Caco-2 (cell line): ENCODE measurements at regions not wholly inside any gene's neighbourhood (a gene's known extent, or its start where the extent isn't known, plus 50 kb on each side); places are given as distances from the start of the nearest gene placed in this dataset.

Experiments
- BruUV-seq: library from RNA; stranded (reverse); fragments of 400-500 nt; replicated peaks from 2 replicates; lab custom pipeline; 2021; lab: Mats Ljungman, UMichigan
- CTCF ChIA-PET: fragments of 300-600 bp; sonication (Branson Sonifier 250); formaldehyde crosslinking; loops from one replicate; lab custom pipeline; 2022; ENCODE audit warnings: antibody characterized with exemption; lab: Charles Lee
- POLR2A ChIA-PET: fragments of 300-600 bp; sonication (Branson Sonifier 250); formaldehyde crosslinking; loops from one replicate; lab custom pipeline; 2022; ENCODE audit warnings: antibody characterized with exemption; lab: Charles Lee
- DNase-seq, 2 experiments: peaks; one replicate each; pipeline versions ENCODE4 v3.0.0 to v3.0.0-alpha.2; 2020 to 2022
- H3K27me3 ChIP-seq: replicated peaks from 2 replicates; pipeline ENCODE4 v1.6.0; 2011; ENCODE audit warnings: low read length; ENCODE audit not compliant: control insufficient read depth, insufficient read depth
- H3K36me3 ChIP-seq: 2 replicates; pipeline ENCODE4 v1.5.1; 2011; ENCODE audit warnings: low read length; ENCODE audit not compliant: control insufficient read depth, insufficient read depth
- H3K4me1 ChIP-seq: fragments of 250-450 bp; sonication (Bioruptor Pico); 2 replicates; pipeline ENCODE4 v1.5.1; 2020; ENCODE audit warnings: mild to moderate bottlenecking
- H3K4me3 ChIP-seq: 2 replicates; pipeline ENCODE4 v1.5.1; 2011; ENCODE audit warnings: low read depth, mild to moderate bottlenecking, control low read depth, low read length
- H3K9me3 ChIP-seq: fragments of 250-450 bp; sonication (Bioruptor Pico); 2 replicates; pipeline ENCODE4 v1.5.1; 2020; ENCODE audit warnings: mild to moderate bottlenecking, moderate library complexity
- H3K27ac Mint-ChIP-seq: one replicate; pipeline ENCODE4 v1.8.0; 2022; ENCODE audit warnings: mixed read lengths; ENCODE audit not compliant: unreplicated experiment
- H3K27me3 Mint-ChIP-seq: one replicate; pipeline ENCODE4 v1.8.0; 2022; ENCODE audit warnings: mixed read lengths; ENCODE audit not compliant: insufficient read depth, unreplicated experiment
- H3K36me3 Mint-ChIP-seq: one replicate; pipeline ENCODE4 v1.8.0; 2022; ENCODE audit warnings: mild to moderate bottlenecking, mixed read lengths; ENCODE audit not compliant: insufficient read depth, unreplicated experiment
- H3K4me1 Mint-ChIP-seq: one replicate; pipeline ENCODE4 v1.8.0; 2022; ENCODE audit warnings: low read depth, mixed read lengths; ENCODE audit not compliant: unreplicated experiment
- H3K4me3 Mint-ChIP-seq: one replicate; pipeline ENCODE4 v1.8.0; 2022; ENCODE audit warnings: mild to moderate bottlenecking, moderate library complexity, mixed read lengths; ENCODE audit not compliant: unreplicated experiment
- H3K9me3 Mint-ChIP-seq: one replicate; pipeline ENCODE4 v1.8.0; 2022; ENCODE audit warnings: mixed read lengths; ENCODE audit not compliant: unreplicated experiment
- intact Hi-C: fragments of 100-400 bp; cut with micrococcal nuclease; formaldehyde crosslinking; loops from one replicate; pipeline ENCODE4 v1.10.0; 2022; ENCODE audit not compliant: unreplicated experiment
- TF ChIP-seq, protein P1 (sequence below), 2 experiments: fragments of 200-600 bp in 1 of 2; IDR thresholded peaks; 1 replicate in 1 of 2; 2 replicates in 1 of 2; pipeline versions ENCODE4 v1.5.1 to v1.8.0; 2011 to 2022; ENCODE audit warnings: antibody characterized with exemption in 1 of 2, control low read depth in 1 of 2, inconsistent platforms in 1 of 2, low read depth in 1 of 2, low read length in 1 of 2, mild to moderate bottlenecking in 1 of 2, moderate library complexity in 1 of 2; ENCODE audit not compliant: insufficient read depth in 1 of 2, severe bottlenecking in 1 of 2, unreplicated experiment in 1 of 2

DNA sequence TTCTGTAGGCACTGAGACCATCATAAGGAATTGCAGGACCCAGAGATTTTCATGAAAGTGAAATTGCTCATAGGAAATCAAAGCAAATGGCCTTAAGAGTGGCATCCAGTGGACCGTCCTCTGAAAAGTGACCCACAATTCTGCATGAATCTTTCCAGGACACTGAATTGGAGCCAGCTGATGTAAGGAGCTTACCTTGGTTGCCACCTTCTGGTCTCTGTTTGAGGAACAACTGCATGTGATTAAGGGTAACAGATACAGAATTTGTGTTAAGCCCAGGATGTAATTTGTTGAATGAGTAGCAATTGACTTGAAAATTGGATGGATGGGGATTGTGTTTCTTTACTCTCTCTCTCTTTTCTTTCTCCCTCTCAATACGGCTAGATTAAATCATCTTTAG, 49.9 kb upstream of the GAS1 start:
- TF ChIP-seq, protein P1, sequence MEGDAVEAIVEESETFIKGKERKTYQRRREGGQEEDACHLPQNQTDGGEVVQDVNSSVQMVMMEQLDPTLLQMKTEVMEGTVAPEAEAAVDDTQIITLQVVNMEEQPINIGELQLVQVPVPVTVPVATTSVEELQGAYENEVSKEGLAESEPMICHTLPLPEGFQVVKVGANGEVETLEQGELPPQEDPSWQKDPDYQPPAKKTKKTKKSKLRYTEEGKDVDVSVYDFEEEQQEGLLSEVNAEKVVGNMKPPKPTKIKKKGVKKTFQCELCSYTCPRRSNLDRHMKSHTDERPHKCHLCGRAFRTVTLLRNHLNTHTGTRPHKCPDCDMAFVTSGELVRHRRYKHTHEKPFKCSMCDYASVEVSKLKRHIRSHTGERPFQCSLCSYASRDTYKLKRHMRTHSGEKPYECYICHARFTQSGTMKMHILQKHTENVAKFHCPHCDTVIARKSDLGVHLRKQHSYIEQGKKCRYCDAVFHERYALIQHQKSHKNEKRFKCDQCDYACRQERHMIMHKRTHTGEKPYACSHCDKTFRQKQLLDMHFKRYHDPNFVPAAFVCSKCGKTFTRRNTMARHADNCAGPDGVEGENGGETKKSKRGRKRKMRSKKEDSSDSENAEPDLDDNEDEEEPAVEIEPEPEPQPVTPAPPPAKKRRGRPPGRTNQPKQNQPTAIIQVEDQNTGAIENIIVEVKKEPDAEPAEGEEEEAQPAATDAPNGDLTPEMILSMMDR (IDR thresholded peaks at IDR 0.05; ENCODE audit: insufficient read depth in 1 of 2, low read depth in 1 of 2, low read length in 1 of 2, severe bottlenecking in 1 of 2, unreplicated experiment in 1 of 2): no peak
- Mint-ChIP-seq H3K9me3 (no peaks in the 10 kb centered on the region), H3K4me1 (no peaks in the 10 kb centered on the region), H3K27me3 (no peaks in the 10 kb centered on the region), H3K27ac (no peak overlapping the region), H3K4me3 (no peak overlapping the region), H3K36me3 (no peaks in the 10 kb centered on the region)
- no peaks in the 10 kb centered on the region for H3K36me3 ChIP-seq
- no peaks in the 10 kb centered on the region for H3K9me3 ChIP-seq
- H3K4me1 ChIP-seq: no peaks in the 10 kb centered on the region
- no peak overlapping the region for H3K4me3 ChIP-seq
- ChIA-PET POLR2A (no interaction called here), CTCF (no interaction called here)
- H3K27me3 ChIP-seq: no peaks in the 10 kb centered on the region
- no peak for DNase-seq
- intact Hi-C loops: no loop called here
- BruUV-seq: no TSS peak

GRCh38 chr9:86997951-86998350, 50.6 kb upstream of the GAS1 start:
- Mint-ChIP-seq H3K9me3 (no peaks in the 10 kb centered on the region), H3K27ac (no peak overlapping the region), H3K36me3 (no peaks in the 10 kb centered on the region), H3K4me3 (no peak overlapping the region), H3K4me1 (no peaks in the 10 kb centered on the region), H3K27me3 (no peaks in the 10 kb centered on the region)
- ChIA-PET POLR2A (no interaction called here), CTCF (no interaction called here)
- DNase-seq: no peak
- no peaks in the 10 kb centered on the region for H3K36me3 ChIP-seq
- intact Hi-C loops: no loop called here
- H3K27me3 ChIP-seq: no peaks in the 10 kb centered on the region
- no TSS peak for BruUV-seq
- H3K9me3 ChIP-seq: no peaks in the 10 kb centered on the region
- no peaks in the 10 kb centered on the region for H3K4me1 ChIP-seq
- no peak overlapping the region for H3K4me3 ChIP-seq
- TF ChIP-seq, protein P1 (IDR thresholded peaks at IDR 0.05; ENCODE audit: insufficient read depth in 1 of 2, low read depth in 1 of 2, low read length in 1 of 2, severe bottlenecking in 1 of 2, unreplicated experiment in 1 of 2): no peak

DNA sequence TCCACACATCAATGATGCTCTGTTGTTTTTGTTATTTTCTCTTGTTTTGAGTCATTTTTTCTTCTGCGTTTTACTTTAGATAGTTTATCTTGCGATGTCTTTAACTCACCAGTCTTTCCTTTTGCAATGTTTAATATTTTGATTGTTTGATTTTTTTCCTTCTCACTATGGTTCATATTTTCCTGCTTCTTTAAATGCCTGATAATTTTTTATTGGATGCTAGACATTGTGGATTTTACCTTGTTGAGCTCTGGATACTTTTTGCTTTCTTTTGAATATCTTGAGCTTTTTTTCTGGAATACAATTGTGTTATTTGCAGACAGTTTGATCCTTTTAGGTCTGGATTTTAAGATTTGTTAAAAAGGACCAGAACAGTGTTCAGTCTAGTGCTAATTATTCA, 55.2 kb upstream of the GAS1 start:
- H3K9me3 Mint-ChIP-seq: no peaks in the 10 kb centered on the region

More for the DNA sequence above, 55.2 kb upstream of the GAS1 start:
- intact Hi-C loops: no loop called here
- TF ChIP-seq, protein P1 (IDR thresholded peaks at IDR 0.05; ENCODE audit: insufficient read depth in 1 of 2, low read depth in 1 of 2, low read length in 1 of 2, severe bottlenecking in 1 of 2, unreplicated experiment in 1 of 2): no peak
- no peaks in the 10 kb centered on the region for H3K27me3 ChIP-seq
- no peaks in the 10 kb centered on the region for H3K27me3 Mint-ChIP-seq
- H3K27ac Mint-ChIP-seq: no peak overlapping the region
- no peak for DNase-seq
- no peaks in the 10 kb centered on the region for H3K9me3 ChIP-seq
- no peak overlapping the region for H3K4me3 ChIP-seq
- no TSS peak for BruUV-seq
- ChIA-PET CTCF (no interaction called here), POLR2A (no interaction called here)
- H3K4me1 ChIP-seq: no peaks in the 10 kb centered on the region
- no peak overlapping the region for H3K4me3 Mint-ChIP-seq
- no peaks in the 10 kb centered on the region for H3K36me3 ChIP-seq
- H3K4me1 Mint-ChIP-seq: no peaks in the 10 kb centered on the region
- H3K36me3 Mint-ChIP-seq: no peaks in the 10 kb centered on the region
